ENCODE measurements at regions not wholly inside any gene's neighbourhood (a gene's known extent, or its start where the extent isn't known, plus 50 kb on each side); places are given as distances from the start of the nearest gene placed in this dataset.

- no peak for TF ChIP-seq GATA2 (IDR thresholded peaks at IDR 0.05; ENCODE audit: low read depth, low read length)
- TF ChIP-seq GATA3 (IDR thresholded peaks at IDR 0.05; ENCODE audit: low read depth, low read length) = no peak
Observed at GRCh38 chr10:8182806-8183205, 128.3 kb downstream of the GATA3 start.

Measured in SH-SY5Y (cell line).